ENCODE measurements at regions not wholly inside any gene's neighbourhood (a gene's known extent, or its start where the extent isn't known, plus 50 kb on each side); places are given as distances from the start of the nearest gene placed in this dataset.
"Not testable (repeated sequence)": the region's sequence is repeated elsewhere in the genome, so short reads cannot be mapped to it uniquely, and the experiment has no call there.

DNA sequence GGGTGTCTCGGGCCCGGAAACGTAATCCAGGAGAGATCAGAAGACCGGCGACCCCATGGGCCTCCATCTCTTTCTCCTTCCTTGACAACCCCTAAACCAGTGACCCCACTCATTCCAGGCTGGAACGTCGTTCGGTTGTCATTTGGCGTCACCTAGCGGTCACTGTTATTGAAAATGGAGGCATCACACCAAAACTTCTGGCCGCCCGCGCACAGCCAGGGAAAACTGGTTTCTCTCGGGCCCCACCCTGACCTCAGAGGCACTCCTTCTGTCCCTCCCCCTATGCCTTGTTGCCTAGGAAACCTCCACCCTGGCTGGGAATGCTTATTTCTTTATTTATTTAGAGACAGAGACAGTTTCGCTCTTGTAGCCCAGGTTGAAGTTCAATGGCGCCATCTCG, 2327.3 kb upstream of the TPTE start:
- H3K36me3 Mint-ChIP-seq (ENCODE audit: low read depth); CTCF ChIA-PET; H3K27ac Mint-ChIP-seq; H3K4me1 Mint-ChIP-seq; H3K9me3 Mint-ChIP-seq; POLR2A ChIA-PET; H3K4me3 Mint-ChIP-seq; H3K27me3 Mint-ChIP-seq; DNase-seq: not testable (repeated sequence)

DNA sequence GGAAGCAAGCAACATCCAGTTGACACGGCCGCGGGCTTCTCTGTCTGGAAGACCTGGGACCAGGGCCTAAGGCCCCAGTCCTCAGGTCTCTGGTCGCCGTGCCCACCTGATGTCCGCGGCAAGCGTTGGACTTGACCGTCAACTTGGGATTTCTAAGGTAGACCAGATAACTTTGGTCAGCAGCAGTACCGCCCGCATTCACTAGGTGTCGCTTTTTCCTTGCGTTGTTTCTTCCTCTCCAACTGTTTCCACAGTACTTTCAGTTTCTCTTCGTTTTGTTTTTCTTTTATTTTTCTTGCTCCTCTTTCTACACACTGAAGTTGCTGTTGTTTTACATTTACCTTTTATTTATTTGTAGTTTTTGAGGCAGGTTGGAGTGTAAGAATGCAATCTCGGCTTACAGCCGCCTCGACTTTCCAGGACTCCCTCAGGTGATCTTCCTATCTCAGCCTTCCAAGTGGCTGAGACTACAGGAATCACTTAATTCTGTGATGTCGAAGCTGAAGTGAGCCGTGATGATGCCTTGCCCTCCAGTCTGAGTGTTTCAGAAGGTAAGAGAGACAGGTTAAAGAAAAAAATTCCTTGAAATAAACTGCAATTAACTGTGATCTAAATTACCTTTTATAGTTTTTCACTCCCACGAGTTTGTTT, 2323.9 kb upstream of the TPTE start:
- CTCF ChIA-PET; H3K4me3 Mint-ChIP-seq; H3K36me3 Mint-ChIP-seq (ENCODE audit: low read depth); H3K27ac Mint-ChIP-seq; H3K4me1 Mint-ChIP-seq; H3K9me3 Mint-ChIP-seq; DNase-seq; H3K27me3 Mint-ChIP-seq; POLR2A ChIA-PET: not testable (repeated sequence)

DNA sequence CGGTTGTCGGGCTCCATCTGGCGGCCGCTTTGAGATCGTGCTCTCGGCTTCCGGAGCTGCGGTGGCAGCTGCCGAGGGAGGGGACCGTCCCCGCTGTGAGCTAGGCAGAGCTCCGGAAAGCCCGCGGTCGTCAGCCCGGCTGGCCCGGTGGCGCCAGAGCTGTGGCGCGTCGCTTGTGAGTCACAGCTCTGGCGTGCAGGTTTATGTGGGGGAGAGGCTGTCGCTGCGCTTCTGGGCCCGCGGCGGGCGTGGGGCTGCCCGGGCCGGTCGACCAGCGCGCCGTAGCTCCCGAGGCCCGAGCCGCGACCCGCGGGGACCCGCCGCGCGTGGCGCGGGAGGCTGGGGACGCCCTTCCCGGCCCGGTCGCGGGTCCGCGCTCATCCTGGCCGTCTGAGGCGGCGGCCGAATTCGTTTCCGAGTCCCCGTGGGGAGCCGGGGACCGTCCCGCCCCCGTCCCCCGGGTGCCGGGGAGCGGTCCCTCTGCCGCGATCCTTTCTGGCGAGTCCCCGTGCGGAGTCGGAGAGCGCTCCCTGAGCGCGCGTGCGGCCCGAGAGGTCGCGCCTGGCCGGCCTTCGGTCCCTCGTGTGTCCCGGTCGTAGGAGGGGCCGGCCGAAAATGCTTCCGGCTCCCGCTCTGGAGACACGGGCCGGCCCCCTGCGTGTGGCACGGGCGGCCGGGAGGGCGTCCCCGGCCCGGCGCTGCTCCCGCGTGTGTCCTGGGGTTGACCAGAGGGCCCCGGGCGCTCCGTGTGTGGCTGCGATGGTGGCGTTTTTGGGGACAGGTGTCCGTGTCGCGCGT, 2316.1 kb upstream of the TPTE start:
- H3K9me3 Mint-ChIP-seq; CTCF ChIA-PET; H3K27ac Mint-ChIP-seq; H3K27me3 Mint-ChIP-seq; DNase-seq; H3K4me3 Mint-ChIP-seq; POLR2A ChIA-PET; H3K36me3 Mint-ChIP-seq (ENCODE audit: low read depth); H3K4me1 Mint-ChIP-seq: not testable (repeated sequence)

DNA sequence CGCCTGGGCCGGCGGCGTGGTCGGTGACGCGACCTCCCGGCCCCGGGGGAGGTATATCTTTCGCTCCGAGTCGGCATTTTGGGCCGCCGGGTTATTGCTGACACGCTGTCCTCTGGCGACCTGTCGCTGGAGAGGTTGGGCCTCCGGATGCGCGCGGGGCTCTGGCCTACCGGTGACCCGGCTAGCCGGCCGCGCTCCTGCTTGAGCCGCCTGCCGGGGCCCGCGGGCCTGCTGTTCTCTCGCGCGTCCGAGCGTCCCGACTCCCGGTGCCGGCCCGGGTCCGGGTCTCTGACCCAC, 2315.5 kb upstream of the TPTE start:
- H3K27me3 Mint-ChIP-seq; H3K4me1 Mint-ChIP-seq; POLR2A ChIA-PET; CTCF ChIA-PET; DNase-seq; H3K27ac Mint-ChIP-seq; H3K4me3 Mint-ChIP-seq; H3K9me3 Mint-ChIP-seq; H3K36me3 Mint-ChIP-seq (ENCODE audit: low read depth): not testable (repeated sequence)

DNA sequence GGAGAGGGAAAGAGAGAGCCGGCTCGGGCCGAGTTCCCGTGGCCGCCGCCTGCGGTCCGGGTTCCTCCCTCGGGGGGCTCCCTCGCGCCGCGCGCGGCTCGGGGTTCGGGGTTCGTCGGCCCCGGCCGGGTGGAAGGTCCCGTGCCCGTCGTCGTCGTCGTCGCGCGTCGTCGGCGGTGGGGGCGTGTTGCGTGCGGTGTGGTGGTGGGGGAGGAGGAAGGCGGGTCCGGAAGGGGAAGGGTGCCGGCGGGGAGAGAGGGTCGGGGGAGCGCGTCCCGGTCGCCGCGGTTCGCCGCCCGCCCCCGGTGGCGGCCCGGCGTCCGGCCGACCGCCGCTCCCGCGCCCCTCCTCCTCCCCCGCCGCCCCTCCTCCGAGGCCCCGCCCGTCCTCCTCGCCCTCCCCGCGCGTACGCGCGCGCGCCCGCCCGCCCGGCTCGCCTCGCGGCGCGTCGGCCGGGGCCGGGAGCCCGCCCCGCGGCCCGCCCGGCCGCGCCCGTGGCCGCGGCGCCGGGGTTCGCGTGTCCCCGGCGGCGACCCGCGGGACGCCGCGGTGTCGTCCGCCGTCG, 2308.3 kb upstream of the TPTE start:
- H3K36me3 Mint-ChIP-seq (ENCODE audit: low read depth); H3K27ac Mint-ChIP-seq; H3K9me3 Mint-ChIP-seq; H3K4me1 Mint-ChIP-seq; H3K27me3 Mint-ChIP-seq; CTCF ChIA-PET; DNase-seq; POLR2A ChIA-PET; H3K4me3 Mint-ChIP-seq: not testable (repeated sequence)

DNA sequence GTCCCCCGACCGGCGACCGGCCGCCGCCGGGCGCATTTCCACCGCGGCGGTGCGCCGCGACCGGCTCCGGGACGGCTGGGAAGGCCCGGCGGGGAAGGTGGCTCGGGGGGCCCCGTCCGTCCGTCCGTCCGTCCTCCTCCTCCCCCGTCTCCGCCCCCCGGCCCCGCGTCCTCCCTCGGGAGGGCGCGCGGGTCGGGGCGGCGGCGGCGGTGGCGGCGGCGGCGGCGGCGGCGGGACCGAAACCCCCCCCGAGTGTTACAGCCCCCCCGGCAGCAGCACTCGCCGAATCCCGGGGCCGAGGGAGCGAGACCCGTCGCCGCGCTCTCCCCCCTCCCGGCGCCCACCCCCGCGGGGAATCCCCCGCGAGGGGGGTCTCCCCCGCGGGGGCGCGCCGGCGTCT, 2306.8 kb upstream of the TPTE start:
- H3K36me3 Mint-ChIP-seq (ENCODE audit: low read depth); CTCF ChIA-PET; DNase-seq; H3K27me3 Mint-ChIP-seq; H3K4me3 Mint-ChIP-seq; H3K4me1 Mint-ChIP-seq; H3K27ac Mint-ChIP-seq; POLR2A ChIA-PET; H3K9me3 Mint-ChIP-seq: not testable (repeated sequence)

DNA sequence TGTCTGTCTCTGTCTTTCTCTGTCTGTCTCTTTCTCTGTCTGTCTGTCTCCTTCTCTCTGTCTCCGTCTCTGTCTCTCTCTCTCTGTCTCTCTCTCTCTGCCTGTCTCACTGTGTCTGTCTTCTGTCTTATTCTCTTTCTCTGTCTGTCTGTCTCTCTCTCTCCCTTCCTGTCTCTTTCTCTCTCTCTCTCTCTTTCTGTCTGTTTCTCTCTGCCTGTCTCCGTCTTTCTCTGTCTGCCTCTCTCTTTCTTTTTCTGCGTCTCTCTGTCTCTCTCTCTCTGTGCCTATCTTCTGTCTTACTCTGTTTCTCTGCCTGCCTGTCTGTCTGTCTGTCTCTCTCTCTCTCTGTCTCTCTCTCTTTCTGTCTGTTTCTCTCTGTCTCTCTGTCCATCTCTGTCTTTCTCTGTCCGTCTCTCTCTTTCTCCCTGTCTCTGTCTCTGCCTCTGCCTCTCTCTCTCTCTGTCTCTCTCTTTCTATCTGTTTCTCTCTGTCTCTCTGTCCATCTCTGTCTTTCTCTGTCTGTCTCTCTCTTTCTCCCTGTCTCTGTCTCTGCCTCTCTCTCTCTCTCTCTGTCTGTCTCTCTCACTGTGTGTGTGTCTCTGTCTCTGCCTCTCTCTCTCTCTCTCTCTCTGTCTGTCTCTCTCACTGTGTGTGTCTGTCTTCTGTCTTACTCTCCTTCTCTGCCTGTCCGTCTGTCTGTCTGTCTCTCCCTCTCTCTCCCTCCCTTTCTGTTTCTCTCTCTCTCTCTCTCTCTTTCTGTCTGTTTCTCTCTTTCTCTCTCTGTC, 2291.8 kb upstream of the TPTE start:
- H3K4me3 Mint-ChIP-seq; POLR2A ChIA-PET; H3K27ac Mint-ChIP-seq; CTCF ChIA-PET; H3K36me3 Mint-ChIP-seq (ENCODE audit: low read depth); DNase-seq; H3K4me1 Mint-ChIP-seq; H3K27me3 Mint-ChIP-seq; H3K9me3 Mint-ChIP-seq: not testable (repeated sequence)

DNA sequence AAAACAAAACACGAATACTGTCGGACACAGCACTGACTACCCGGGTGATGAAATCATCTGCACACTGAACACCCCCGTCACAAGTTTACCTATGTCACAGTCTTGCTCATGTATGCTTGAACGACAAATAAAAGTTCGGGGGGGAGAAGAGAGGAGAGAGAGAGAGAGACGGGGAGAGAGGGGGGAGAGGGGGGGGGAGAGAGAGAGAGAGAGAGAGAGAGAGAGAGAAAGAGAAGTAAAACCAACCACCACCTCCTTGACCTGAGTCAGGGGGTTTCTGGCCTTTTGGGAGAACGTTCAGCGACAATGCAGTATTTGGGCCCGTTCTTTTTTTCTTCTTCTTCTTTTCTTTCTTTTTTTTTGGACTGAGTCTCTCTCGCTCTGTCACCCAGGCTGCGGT, 2290.1 kb upstream of the TPTE start:
- H3K27ac Mint-ChIP-seq; H3K9me3 Mint-ChIP-seq; H3K27me3 Mint-ChIP-seq; H3K4me3 Mint-ChIP-seq; H3K36me3 Mint-ChIP-seq (ENCODE audit: low read depth); H3K4me1 Mint-ChIP-seq; CTCF ChIA-PET; POLR2A ChIA-PET; DNase-seq: not testable (repeated sequence)

DNA sequence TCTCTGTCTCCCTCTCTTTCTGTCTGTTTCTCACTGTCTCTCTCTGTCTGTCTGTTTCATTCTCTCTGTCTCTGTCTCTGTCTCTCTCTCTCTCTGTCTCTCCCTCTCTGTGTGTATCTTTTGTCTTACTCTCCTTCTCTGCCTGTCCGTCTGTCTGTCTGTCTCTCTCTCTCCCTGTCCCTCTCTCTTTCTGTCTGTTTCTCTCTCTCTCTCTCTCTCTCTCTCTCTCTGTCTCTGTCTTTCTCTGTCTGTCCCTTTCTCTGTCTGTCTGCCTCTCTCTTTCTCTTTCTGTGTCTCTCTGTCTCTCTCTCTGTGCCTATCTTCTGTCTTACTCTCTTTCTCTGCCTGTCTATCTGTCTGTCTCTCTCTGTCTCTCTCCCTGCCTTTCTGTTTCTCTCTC, 2288.4 kb upstream of the TPTE start:
- H3K4me3 Mint-ChIP-seq; DNase-seq; H3K27me3 Mint-ChIP-seq; H3K4me1 Mint-ChIP-seq; H3K9me3 Mint-ChIP-seq; CTCF ChIA-PET; H3K36me3 Mint-ChIP-seq (ENCODE audit: low read depth); H3K27ac Mint-ChIP-seq; POLR2A ChIA-PET: not testable (repeated sequence)

DNA sequence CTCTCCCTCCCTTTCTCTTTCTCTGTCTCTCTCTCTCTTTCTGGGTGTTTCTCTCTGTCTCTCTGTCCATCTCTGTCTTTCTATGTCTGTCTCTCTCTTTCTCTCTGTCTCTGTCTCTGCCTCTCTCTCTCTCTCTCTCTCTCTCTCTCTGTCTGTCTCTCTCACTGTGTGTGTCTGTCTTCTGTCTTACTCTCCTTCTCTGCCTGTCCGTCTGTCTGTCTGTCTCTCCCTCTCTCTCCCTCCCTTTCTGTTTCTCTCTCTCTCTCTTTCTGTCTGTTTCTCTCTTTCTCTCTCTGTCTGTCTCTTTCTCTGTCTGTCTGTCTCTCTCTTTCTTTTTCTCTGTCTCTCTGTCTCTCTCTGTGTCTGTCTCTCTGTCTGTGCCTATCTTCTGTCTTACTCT, 2287.3 kb upstream of the TPTE start:
- H3K36me3 Mint-ChIP-seq (ENCODE audit: low read depth); H3K27ac Mint-ChIP-seq; POLR2A ChIA-PET; H3K4me3 Mint-ChIP-seq; H3K4me1 Mint-ChIP-seq; H3K27me3 Mint-ChIP-seq; CTCF ChIA-PET; H3K9me3 Mint-ChIP-seq; DNase-seq: not testable (repeated sequence)

DNA sequence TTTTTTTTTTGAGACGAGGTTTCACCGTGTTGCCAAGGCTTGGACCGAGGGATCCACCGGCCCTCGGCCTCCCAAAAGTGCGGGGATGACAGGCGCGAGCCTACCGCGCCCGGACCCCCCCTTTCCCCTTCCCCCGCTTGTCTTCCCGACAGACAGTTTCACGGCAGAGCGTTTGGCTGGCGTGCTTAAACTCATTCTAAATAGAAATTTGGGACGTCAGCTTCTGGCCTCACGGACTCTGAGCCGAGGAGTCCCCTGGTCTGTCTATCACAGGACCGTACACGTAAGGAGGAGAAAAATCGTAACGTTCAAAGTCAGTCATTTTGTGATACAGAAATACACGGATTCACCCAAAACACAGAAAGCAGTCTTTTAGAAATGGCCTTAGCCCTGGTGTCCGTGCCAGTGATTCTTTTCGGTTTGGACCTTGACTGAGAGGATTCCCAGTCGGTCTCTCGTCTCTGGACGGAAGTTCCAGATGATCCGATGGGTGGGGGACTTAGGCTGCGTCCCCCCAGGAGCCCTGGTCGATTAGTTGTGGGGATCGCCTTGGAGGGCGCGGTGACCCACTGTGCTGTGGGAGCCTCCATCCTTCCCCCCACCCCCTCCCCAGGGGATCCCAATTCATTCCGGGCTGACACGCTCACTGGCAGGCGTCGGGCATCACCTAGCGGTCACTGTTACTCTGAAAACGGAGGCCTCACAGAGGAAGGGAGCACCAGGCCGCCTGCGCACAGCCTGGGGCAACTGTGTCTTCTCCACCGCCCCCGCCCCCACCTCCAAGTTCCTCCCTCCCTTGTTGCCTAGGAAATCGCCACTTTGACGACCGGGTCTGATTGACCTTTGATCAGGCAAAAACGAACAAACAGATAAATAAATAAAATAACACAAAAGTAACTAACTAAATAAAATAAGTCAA, 2276.4 kb upstream of the TPTE start:
- H3K27ac Mint-ChIP-seq; POLR2A ChIA-PET; H3K4me3 Mint-ChIP-seq; H3K4me1 Mint-ChIP-seq; H3K36me3 Mint-ChIP-seq (ENCODE audit: low read depth); DNase-seq; H3K27me3 Mint-ChIP-seq; H3K9me3 Mint-ChIP-seq; CTCF ChIA-PET: not testable (repeated sequence)

DNA sequence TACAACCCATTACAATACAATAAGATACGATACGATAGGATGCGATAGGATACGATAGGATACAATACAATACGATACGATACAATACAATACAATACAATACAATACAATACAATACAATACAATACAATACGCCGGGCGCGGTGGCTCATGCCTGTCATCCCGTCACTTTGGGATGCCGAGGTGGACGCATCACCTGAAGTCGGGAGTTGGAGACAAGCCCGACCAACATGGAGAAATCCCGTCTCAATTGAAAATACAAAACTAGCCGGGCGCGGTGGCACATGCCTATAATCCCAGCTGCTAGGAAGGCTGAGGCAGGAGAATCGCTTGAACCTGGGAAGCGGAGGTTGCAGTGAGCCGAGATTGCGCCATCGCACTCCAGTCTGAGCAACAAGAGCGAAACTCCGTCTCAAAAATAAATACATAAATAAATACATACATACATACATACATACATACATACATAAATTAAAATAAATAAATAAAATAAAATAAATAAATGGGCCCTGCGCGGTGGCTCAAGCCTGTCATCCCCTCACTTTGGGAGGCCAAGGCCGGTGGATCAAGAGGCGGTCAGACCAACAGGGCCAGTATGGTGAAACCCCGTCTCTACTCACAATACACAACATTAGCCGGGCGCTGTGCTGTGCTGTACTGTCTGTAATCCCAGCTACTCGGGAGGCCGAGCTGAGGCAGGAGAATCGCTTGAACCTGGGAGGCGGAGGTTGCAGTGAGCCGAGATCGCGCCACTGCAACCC, 2275.6 kb upstream of the TPTE start:
- H3K4me3 Mint-ChIP-seq; H3K27me3 Mint-ChIP-seq; H3K9me3 Mint-ChIP-seq; CTCF ChIA-PET; H3K4me1 Mint-ChIP-seq; DNase-seq; POLR2A ChIA-PET; H3K27ac Mint-ChIP-seq; H3K36me3 Mint-ChIP-seq (ENCODE audit: low read depth): not testable (repeated sequence)
